ENCODE measurements at regions not wholly inside any gene's neighbourhood (a gene's known extent, or its start where the extent isn't known, plus 50 kb on each side); places are given as distances from the start of the nearest gene placed in this dataset.

DNA sequence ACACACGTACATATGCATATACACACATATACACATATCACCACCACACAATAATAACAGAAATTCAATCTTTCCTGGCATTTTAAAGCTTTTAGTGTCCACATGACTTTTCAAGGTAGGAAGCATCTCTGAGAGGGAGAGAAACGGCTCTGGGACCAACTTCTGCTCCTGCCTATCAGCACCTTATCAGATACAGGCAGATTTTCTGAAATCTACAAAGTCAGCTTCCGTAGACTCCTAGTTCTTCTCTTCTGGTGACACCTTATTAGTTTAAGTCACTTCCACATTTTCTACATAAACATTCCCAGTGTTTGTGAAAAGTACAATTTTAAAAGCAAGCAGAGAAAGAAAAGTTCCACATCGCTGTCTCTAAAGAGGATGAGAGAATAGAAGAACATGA lies 74.5 kb downstream of the ZNF22 start:
- Histone ChIP-seq H3K27me3 (ENCODE audit: insufficient read depth, low read length) (no peaks in the 10 kb centered on the region), H3K9me3 (ENCODE audit: low read depth, low read length) (no peaks in the 10 kb centered on the region), H3K4me2 (ENCODE audit: insufficient read depth, low read length) (no peak overlapping the region), H3K27ac (ENCODE audit: low read depth, low read length) (no peak overlapping the region), H4K20me1 (ENCODE audit: insufficient read depth, low read length) (no peaks in the 10 kb centered on the region), H3K4me1 (ENCODE audit: insufficient read depth, low read length) (no peaks in the 10 kb centered on the region), H3K36me3 (ENCODE audit: insufficient read depth, low read length) (no peaks in the 10 kb centered on the region), H2AFZ (ENCODE audit: low read length) (no peak overlapping the region), H3K79me2 (ENCODE audit: insufficient read depth, low read length) (no peaks in the 10 kb centered on the region), H3K4me3 (ENCODE audit: insufficient read depth, low read length) (no peak overlapping the region)
- no peak for DNase-seq (ENCODE audit: insufficient read length, low spot score, missing footprints)
- TF ChIP-seq, protein P1, sequence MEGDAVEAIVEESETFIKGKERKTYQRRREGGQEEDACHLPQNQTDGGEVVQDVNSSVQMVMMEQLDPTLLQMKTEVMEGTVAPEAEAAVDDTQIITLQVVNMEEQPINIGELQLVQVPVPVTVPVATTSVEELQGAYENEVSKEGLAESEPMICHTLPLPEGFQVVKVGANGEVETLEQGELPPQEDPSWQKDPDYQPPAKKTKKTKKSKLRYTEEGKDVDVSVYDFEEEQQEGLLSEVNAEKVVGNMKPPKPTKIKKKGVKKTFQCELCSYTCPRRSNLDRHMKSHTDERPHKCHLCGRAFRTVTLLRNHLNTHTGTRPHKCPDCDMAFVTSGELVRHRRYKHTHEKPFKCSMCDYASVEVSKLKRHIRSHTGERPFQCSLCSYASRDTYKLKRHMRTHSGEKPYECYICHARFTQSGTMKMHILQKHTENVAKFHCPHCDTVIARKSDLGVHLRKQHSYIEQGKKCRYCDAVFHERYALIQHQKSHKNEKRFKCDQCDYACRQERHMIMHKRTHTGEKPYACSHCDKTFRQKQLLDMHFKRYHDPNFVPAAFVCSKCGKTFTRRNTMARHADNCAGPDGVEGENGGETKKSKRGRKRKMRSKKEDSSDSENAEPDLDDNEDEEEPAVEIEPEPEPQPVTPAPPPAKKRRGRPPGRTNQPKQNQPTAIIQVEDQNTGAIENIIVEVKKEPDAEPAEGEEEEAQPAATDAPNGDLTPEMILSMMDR (IDR thresholded peaks at IDR 0.05; ENCODE audit: extremely low read depth, low read depth, low read length), result no peak

DNA sequence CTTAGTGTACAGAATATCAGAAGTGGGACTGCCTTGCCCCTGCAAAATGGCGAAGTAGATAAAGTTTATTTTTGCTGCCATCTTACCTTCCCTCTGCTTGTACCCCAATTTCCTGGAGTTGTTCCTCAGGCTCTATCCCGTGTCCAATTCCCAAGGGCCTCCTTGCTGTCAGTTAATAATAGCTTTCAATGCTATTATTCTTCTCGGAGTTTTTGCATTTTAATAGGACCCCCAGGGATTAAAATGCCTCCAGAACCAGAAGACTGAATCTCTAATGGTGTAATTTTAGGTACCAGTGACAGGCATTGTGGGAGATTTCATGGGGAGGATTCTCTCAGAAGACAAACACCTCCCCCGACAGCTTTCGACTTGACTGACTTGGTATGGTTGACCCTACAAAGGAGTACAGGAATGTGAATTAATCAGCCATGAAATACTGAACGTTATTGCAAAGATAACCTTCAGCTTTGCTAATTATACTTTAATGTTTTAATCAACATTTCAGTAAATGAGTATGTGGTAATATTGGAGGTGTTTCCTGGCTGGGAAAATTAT lies 75.2 kb downstream of the ZNF22 start:
- H3K27me3 ChIP-seq (ENCODE audit: insufficient read depth, low read length), result no peaks in the 10 kb centered on the region
- no peak for DNase-seq (ENCODE audit: insufficient read length, low spot score, missing footprints)
- H3K4me3 ChIP-seq (ENCODE audit: insufficient read depth, low read length), result no peak overlapping the region
- no peaks in the 10 kb centered on the region for H3K36me3 ChIP-seq (ENCODE audit: insufficient read depth, low read length)
- no peak overlapping the region for H2AFZ ChIP-seq (ENCODE audit: low read length)
- no peaks in the 10 kb centered on the region for H3K9me3 ChIP-seq (ENCODE audit: low read depth, low read length)
- TF ChIP-seq, protein P1 (IDR thresholded peaks at IDR 0.05; ENCODE audit: extremely low read depth, low read depth, low read length), result no peak
- H3K79me2 ChIP-seq (ENCODE audit: insufficient read depth, low read length), result no peaks in the 10 kb centered on the region
- no peaks in the 10 kb centered on the region for H4K20me1 ChIP-seq (ENCODE audit: insufficient read depth, low read length)
- no peaks in the 10 kb centered on the region for H3K4me1 ChIP-seq (ENCODE audit: insufficient read depth, low read length)
- no peak overlapping the region for H3K27ac ChIP-seq (ENCODE audit: low read depth, low read length)
- H3K4me2 ChIP-seq (ENCODE audit: insufficient read depth, low read length), result no peak overlapping the region

DNA sequence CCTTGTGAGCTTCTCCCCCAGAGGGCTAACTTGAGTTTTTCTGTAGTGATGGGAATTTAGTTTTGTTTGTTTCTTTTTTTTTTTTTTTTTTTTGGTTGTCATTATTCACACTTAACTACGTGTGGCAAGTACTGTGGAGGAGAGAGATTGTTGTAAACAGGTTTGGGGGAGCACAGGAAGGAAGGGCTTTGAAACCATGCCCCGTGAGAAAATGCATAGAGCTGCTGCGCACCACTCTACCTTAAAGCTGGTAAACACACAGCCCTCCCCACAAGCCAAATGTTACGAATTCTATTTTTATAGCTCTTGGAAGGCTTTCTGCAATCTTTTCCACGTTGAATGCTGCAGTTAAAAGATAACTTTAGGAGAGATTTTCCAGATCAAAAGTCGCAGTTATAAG lies 76.2 kb downstream of the ZNF22 start:
- Histone ChIP-seq H2AFZ (ENCODE audit: low read length) (no peak overlapping the region), H3K4me3 (ENCODE audit: insufficient read depth, low read length) (no peak overlapping the region), H3K27me3 (ENCODE audit: insufficient read depth, low read length) (no peaks in the 10 kb centered on the region), H3K4me1 (ENCODE audit: insufficient read depth, low read length) (no peaks in the 10 kb centered on the region), H3K36me3 (ENCODE audit: insufficient read depth, low read length) (no peaks in the 10 kb centered on the region), H3K27ac (ENCODE audit: low read depth, low read length) (no peak overlapping the region), H3K4me2 (ENCODE audit: insufficient read depth, low read length) (no peak overlapping the region), H4K20me1 (ENCODE audit: insufficient read depth, low read length) (no peaks in the 10 kb centered on the region), H3K9me3 (ENCODE audit: low read depth, low read length) (no peaks in the 10 kb centered on the region), H3K79me2 (ENCODE audit: insufficient read depth, low read length) (no peaks in the 10 kb centered on the region)
- TF ChIP-seq, protein P1 (IDR thresholded peaks at IDR 0.05; ENCODE audit: extremely low read depth, low read depth, low read length), result no peak
- DNase-seq (ENCODE audit: insufficient read length, low spot score, missing footprints), result no peak

DNA sequence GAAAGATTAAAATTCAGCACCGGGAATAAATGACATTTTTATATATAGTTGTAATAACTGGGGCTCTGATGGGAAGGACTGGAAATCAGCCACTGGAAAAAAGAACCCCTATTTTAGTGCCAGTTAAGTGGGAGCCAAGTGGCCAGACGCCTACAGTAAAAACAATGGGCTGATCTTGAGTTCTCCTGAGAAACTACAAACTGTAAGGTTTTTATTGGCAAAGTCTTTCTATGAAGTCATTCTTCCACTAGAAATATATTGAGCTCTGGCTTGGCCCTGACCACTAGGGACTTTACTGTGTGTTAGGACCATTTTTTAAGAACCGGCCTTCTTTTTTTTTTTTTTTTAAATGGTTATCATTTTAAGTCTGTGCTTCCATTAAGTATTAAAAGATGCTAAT lies 79.6 kb downstream of the ZNF22 start:
- H3K36me3 ChIP-seq (ENCODE audit: insufficient read depth, low read length), result no peaks in the 10 kb centered on the region
- no peaks in the 10 kb centered on the region for H3K27me3 ChIP-seq (ENCODE audit: insufficient read depth, low read length)
- no peak overlapping the region for H3K27ac ChIP-seq (ENCODE audit: low read depth, low read length)
- H3K4me3 ChIP-seq (ENCODE audit: insufficient read depth, low read length), result no peak overlapping the region
- no peaks in the 10 kb centered on the region for H3K4me1 ChIP-seq (ENCODE audit: insufficient read depth, low read length)
- TF ChIP-seq, protein P1 (IDR thresholded peaks at IDR 0.05; ENCODE audit: extremely low read depth, low read depth, low read length), result no peak
- DNase-seq (ENCODE audit: insufficient read length, low spot score, missing footprints), result no peak
- no peaks in the 10 kb centered on the region for H3K79me2 ChIP-seq (ENCODE audit: insufficient read depth, low read length)
- no peaks in the 10 kb centered on the region for H3K9me3 ChIP-seq (ENCODE audit: low read depth, low read length)
- H4K20me1 ChIP-seq (ENCODE audit: insufficient read depth, low read length), result no peaks in the 10 kb centered on the region
- no peak overlapping the region for H2AFZ ChIP-seq (ENCODE audit: low read length)
- no peak overlapping the region for H3K4me2 ChIP-seq (ENCODE audit: insufficient read depth, low read length)

All from osteoblast (primary cell).